ENCODE measurements at regions not wholly inside any gene's neighbourhood (a gene's known extent, or its start where the extent isn't known, plus 50 kb on each side); places are given as distances from the start of the nearest gene placed in this dataset.

GRCh38 chr13:22212576-22212975 lies 541.7 kb downstream of the FGF9 start:
- TF ChIP-seq EZH2 (IDR thresholded peaks at IDR 0.05; ENCODE audit: low read length, missing control alignments) = no peak
- TF ChIP-seq, protein P1, sequence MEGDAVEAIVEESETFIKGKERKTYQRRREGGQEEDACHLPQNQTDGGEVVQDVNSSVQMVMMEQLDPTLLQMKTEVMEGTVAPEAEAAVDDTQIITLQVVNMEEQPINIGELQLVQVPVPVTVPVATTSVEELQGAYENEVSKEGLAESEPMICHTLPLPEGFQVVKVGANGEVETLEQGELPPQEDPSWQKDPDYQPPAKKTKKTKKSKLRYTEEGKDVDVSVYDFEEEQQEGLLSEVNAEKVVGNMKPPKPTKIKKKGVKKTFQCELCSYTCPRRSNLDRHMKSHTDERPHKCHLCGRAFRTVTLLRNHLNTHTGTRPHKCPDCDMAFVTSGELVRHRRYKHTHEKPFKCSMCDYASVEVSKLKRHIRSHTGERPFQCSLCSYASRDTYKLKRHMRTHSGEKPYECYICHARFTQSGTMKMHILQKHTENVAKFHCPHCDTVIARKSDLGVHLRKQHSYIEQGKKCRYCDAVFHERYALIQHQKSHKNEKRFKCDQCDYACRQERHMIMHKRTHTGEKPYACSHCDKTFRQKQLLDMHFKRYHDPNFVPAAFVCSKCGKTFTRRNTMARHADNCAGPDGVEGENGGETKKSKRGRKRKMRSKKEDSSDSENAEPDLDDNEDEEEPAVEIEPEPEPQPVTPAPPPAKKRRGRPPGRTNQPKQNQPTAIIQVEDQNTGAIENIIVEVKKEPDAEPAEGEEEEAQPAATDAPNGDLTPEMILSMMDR (conservative IDR thresholded peaks at IDR 0.05 in 1 of 2, IDR thresholded peaks at IDR 0.05 in 1 of 2; ENCODE audit: low read depth in 1 of 2, low read length in 2 of 2) = no peak
